GM19025 (cell line): ENCODE measurements at regions not wholly inside any gene's neighbourhood (a gene's known extent, or its start where the extent isn't known, plus 50 kb on each side); places are given as distances from the start of the nearest gene placed in this dataset.

Source experiments
- ATAC-seq: cut with Tn5 transposase; IDR thresholded peaks from one replicate; pipeline ENCODE4 v1.9.1; 2021; ENCODE audit warnings: mild to moderate bottlenecking, low read depth, moderate library complexity; ENCODE audit not compliant: unreplicated experiment

DNA sequence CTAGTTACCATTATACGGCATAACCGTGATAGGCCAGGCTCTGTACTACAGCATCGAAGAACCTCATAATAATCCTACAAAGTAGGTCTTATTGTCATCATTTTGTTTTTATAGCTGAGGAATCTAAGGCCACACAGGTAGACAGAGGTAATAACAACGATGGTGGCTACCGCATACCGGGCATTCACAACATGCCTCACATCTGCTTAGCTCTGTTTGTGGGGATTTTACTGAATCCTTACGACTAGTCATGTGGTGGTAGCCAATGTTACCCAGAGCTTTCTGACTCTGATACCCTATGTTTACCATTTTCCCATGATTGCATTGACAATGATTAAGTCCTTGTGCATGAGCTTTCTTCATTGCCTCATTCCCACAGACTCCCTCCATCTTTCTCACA, 269.4 kb downstream of the TCF7L2 start:
- ATAC-seq, result no peak

DNA sequence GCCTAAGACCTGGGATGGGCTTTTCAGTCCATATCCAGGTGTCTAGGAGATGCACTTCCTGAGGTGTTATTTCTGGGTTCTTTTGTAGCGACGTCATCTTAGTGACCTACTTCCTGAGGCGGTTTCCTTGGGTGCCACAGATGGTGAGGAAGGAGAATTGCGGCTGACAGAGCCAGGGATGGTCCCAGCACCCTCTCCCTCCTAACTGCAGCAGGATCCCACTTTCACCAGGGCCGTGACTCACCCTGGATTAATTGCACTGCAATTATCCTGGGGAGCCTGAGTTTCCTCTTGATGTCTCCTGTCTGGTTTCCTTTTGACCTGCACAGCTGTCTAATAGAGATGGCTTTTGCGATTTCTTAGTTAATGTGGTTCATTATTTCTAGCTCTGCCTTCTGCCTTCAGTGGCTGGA, 271.7 kb downstream of the TCF7L2 start:
- ATAC-seq, result no peak

DNA sequence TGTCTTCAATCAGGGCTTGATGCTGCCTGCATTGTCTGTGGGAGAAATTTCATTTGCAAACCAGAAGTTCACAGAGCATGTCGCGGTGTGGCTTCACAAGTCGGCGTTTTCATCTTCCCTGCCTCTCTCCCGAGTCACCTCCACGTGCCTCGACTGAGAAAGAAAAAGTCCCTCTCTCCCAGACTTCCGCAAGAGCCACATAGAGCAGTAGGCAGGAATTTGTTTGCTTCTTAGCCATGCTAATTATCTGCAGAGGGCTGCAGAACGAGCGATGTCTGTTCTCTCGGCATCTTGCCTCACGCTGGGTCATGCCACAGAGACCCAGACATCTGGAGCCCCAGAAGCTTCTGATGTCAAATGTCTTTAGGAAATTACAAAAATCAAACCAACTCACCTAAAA, 272.2 kb downstream of the TCF7L2 start:
- no peak for ATAC-seq

DNA sequence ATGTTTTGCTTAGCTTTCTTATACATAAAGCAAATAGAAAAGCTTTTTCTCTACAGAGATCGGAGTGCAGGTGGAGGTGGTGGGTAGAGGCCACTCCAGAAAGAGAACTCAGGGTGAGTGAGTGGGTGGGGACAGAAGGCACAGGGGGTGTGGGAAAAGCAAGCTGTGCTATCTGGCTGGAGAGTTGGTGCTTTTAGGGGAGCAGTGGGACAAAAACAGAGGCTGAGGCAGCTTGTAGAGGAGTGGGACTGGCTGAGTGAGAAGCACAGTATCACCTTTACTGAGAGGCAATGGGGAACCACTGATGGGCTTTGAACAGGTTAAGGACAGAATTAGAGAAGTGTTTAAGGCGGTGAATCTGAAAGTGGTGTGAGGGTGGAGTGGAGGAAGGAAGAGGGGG, 275.3 kb downstream of the TCF7L2 start:
- ATAC-seq, result no peak

DNA sequence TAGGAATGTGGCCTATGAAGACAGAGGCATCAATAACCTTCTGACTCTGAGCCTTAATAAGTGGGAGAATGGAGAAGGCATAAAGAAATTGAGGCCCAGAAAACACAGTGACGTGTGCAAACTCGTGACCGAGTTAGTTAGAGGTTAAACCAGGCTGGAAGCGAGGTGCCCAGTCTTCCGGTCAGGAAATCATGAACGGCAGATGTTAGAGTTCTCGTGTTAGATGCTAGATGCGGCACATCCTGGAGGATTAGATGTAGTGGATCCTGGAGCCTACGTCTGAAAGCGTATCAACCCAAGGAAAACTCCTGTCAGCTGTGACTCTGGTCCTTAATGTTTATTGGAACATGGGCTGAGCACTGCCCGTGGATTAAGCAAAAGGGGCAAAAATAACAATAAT, 275.9 kb downstream of the TCF7L2 start:
- no peak for ATAC-seq

DNA sequence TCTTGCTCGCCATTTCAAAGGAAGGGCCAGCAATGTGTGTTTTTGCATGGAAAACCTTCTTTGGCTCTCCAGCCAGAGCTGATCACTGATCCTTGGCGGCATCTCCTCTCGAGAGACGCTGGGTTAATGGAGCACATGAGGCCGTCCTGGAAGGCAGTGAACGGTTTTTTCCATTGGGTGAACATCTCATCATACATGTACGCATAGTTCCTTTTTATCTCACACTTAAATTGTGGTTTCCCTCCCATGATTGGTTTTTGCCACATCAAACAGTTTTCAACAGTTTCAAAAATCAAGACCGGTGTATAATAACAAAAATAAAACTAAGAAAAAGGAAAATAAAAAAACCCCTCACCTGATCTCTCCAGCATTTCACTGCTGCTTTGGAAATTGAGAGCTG, 276.4 kb downstream of the TCF7L2 start:
- ATAC-seq, result no peak

DNA sequence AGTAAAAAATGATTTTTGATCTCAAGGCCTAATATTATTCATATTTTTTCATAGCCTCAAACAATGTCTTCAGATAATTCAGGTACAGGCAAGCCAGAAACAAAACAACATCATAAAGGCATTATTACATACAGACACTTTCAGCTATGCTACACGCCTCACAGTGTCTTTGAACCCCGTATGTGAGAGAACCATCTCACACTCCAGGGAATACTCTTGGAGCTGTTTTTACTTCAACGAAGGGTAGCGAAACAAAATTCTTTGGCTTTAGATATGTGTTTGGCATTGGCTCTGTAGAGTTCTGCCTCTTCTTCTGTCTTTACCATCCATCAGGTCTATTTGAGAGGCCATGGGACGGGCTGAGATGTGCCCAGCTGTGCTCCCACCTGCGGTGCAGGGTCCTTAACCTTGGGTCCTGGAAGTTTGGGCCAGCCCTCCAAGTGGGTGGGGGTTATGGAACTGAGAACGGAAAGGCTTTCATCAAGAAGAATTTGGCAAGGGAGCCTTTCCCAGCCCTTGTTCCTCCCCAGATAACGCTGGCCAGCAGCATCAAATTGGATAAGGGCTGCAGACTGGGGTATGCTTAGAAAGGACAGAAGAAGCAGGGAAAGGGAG, 276.9 kb downstream of the TCF7L2 start:
- ATAC-seq, result no peak

DNA sequence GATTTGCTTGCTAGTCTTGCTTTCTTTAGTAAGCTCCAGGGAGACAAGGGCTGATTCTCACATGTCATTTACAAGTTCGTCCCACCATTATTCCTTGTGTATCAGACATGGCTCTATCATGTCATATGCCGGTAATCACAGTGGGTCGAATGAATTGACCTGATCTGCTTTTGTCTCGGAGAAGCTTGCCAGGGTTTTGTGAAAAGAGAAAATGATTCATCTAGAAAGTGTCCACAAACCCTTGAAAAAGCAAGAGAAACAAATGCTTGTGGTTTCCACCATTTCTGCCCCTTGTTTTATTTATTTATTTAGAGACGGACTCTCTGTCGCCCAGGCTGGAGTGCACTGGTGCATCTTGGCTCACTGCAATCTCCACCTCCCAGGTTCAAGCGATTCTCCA, 278.5 kb downstream of the TCF7L2 start:
- ATAC-seq, result no peak

DNA sequence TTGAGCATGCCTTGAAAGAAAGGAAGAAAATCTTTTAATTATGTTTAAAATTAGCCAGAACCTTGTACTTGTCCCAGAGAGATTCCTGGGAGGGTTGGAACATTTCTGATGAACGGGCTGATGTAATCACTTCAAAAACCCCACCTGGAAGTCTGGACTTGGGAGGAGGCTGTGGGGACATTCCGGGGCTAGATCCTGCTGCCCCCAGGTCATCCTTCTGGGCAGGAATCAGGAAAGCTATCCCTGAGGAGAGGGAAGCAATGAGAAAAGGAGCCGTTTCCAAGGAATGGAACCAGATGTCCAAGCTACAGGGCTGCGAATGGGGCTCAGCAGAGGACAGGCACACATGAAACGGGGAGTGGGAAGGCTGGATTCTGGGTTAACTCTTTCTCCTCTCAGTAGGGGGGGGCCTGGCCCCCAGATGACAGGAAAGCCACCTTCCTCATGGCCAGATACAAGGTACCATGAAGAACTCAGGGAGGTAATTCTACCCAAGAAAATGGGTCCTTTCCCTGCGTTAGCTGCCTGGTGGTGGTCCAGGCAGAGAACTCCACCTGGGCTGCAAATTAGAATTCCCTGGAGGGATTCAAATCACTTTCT, 280.1 kb downstream of the TCF7L2 start:
- no peak for ATAC-seq

DNA sequence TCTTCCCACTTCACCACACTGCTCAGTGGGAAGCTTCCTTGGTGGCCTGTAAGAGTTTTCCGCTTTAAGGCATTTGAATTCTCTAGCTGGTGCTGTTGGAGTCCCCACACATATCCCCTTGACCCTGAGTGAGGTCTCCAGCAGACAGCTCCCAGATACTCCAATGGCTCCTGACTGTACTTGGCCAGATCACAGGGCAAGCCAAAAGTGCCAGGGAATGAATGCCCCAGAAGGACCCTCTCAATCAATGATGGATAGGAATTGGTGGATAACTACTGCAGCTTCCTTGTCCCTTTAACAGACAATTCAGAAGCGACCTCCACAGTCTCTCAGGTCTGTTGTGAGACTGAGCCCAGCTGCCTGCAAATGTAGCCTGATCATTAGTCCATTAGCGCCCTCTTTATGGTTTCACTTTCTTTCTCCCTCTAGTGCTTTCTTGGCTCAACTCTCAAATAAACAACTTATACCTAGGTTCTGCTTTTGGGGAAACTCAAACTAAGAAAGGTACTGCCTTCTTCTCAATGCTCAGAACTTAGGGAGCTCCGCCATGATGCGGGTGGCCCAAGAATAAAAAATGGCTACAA, 283.0 kb downstream of the TCF7L2 start:
- peak; percentile 78 for ATAC-seq

DNA sequence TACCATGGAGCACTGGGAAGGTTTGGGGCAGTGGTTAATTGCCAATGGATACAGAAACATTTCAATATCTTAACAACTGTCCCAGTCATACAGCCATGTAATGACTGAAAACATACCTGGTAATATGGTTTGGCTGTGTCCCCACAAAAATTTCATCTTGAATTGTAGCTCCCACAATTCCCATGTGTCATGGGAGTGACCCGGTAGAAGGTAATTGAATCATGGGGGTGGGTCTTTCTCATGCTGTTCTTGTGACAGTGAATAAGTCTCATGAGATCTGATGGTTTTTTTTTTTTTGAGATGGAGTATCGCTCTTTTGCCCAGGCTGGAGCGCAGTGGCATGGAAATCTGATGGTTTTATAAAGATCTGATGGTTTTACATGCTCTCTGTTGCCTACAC, 284.4 kb downstream of the TCF7L2 start:
- no peak for ATAC-seq

DNA sequence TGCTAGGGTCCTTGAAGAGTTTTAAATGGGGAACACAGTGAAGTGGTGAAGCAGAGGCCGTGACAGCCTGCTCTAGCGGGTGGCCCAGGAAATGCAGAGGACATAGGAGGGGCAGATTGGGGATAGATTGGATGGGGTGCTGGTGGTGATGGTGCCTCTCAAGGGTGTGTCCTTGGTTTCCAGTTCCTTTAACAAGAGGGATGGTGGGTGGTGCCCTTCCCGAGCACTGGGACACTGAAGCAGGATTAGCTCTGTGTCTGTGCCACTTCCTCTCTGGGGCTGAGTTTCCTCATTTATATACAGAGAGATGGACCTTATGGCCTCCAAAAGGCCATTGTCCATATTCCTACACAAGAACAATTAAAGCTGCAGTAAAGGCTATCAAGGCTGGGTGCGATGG, 285.5 kb downstream of the TCF7L2 start:
- no peak for ATAC-seq

DNA sequence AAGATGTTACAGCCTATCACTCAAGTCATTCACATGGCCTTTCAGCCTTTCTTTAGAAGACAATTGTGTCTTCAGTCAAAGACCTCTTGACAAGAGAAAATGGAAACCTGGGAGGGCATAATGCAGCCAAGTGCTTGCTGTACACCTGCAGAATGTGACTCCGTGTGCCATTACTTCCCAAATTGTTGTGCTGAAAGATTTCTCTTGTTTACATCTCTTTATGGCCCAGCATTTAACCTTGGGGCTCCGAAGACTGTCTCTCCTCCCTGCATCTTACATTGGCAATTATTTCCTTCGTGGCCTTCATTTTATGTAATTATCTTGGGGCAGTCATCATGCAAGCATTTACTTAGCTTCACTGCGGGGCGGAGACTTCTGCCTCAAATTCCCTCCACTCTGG, 287.0 kb downstream of the TCF7L2 start:
- ATAC-seq, result no peak

DNA sequence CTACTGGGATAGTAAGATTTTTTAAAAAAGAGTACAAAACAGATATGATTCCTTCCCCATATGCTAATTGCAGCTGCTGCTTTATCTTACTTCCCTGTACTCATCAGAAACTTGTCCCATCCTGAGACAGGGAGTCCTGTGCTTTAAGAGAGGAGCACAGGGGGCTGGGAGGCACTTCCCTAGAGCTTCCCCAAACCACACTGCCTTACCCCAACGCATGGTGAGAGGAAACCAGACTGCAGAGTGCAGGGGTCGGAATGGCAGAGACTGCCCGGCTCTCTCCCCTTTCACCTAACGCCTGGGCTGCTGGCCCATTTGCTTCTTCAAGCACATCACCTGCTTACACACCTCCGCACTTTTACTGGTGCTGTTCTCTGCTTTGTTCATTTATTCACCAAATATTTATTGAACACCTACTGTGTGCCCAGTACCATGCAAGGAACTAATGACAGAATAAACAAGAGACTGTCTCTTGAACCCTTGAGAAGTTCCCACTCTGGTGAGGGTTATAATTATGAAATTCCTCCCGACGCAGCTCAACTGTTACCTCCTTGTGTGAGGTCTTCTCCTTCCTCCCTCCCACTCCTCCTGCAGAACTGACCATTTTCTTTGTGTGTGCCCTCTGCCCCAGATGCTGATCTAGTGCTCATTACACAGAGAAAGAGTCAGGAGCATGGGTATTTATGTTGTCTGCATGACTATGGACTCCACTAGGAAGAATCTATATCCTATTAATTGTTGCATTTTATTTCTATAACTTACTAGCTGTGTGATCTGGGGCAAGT, 289.7 kb downstream of the TCF7L2 start:
- no peak for ATAC-seq

DNA sequence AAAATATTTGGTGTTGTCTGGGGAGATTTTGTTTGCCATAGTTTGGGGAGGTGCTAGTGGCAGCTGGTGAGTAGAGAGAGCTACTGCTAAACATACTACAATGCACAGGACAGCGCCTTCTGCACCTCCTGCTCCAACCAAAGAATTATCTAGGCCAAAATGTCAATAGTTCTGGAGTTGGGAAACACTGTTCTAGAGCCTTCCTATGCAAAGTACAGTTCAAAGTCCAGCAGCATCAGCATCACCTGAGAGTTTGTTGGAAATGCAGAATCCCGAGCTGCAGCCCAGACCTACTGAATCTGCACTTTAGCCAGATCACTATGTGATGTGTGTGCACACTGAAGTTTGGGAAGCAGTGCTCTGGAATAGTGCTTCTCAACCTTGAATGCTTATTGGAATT, 290.7 kb downstream of the TCF7L2 start:
- ATAC-seq, result no peak

DNA sequence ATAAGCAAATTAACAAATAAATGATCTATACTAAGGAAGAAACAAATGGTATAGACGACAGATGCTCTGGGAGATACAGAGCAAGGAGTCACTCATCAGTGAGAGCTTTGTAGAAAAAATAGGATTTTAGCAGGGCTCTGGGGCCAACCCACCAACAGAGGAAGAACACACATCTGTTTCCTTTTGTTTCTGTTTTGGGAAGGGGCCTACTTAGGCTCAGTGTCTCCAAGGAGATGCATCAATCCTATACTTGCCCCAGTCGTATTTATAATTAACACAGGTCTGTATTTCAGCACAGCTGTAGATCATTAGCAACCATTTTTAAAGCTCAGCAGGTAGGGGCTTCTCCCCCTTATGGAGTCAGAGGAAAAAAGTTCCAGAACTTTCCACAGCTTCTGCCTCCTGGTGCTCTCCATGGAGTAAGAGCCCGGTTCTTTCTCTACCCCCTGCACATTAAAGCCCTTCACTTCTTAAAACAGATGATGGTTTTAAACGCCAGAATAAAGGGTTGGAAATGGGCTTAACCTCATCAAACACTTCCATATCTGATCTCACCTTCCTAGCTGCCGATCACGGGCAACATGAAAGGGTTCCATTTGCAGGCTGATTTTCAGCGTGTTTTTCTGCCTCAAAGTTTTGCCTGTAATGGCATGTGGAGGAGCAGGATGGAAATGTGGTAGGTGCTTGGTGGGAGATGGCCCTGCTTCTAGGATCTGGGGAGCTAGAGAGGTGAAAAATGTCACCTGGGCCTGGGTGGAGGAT, 291.7 kb downstream of the TCF7L2 start:
- ATAC-seq, result no peak

DNA sequence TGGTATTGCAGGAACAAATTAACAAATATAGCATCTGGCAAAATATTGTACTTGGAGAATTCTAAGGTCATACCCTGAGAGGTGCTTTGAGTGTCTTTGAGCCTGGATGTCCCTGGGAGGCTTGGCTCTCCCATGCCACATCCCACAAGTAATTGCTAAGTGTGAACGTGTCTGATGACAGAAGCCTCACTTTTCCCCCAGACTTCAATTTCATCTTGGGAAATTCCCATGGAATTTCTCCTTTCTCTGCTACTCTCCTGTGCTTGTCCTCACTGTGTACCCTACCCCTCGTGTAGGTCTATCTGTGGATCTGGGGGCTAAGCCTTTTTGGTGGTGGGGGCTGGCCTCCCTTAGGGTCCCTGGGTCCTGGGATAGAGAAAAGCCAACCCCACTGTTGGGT, 293.3 kb downstream of the TCF7L2 start:
- ATAC-seq, result no peak

DNA sequence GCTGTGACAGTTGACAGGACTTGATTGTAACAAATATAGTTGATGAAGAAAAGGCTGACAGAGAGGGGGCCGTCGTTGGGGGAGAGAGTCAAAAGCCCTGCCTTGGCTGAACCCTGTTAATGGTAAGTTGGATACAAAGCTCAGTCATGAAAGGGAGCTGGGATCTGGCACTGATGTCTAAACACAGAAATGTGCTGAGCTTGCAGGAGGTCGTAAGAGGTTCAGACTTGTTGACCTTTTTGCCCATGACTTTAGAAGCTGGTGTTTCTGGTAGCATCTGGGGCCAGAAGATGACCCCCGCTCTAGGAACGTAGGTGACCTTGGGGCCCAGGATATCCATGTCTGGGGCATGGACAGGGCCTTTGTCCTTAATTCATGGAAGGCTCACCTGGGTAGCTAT, 294.7 kb downstream of the TCF7L2 start:
- ATAC-seq, result no peak

DNA sequence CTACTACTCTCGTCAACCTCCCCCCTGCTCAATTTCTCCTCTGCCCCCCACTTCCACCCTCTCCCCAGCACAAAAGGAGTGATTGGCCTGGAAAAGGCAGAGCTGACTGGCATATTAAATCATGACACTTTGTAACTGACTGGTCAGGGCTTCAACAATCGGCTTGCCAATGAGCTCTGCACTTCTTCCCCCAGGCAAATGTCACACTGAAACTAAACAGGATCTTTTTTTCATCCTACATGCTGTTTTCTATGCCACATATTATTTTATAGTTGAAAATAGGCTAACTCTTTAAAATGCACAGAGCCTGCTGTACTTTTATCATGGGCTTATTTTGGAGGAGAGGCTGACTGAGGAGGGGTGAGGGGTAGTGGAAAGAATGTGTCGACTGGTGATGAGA, 295.2 kb downstream of the TCF7L2 start:
- no peak for ATAC-seq

DNA sequence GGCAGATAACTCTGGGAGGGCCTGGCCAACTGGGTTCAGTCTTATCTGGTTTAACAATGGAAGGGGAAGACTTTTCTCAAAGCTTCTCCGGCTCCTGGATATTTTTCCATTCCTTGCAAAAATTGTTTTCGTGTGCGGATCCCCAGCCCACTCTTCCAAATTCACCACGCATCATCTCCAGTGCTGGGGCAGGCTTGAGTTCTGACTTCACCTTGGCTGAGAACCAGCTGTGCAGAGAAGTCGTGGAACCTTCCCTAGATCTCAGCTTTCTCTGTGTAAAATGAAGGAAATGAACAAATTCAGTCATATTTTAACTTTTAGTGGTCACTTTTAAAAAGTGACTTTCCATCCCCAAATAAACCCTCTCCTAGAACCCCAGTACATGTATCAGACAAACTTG, 297.0 kb downstream of the TCF7L2 start:
- no peak for ATAC-seq
